ENCODE measurements at regions not wholly inside any gene's neighbourhood (a gene's known extent, or its start where the extent isn't known, plus 50 kb on each side); places are given as distances from the start of the nearest gene placed in this dataset.

DNA sequence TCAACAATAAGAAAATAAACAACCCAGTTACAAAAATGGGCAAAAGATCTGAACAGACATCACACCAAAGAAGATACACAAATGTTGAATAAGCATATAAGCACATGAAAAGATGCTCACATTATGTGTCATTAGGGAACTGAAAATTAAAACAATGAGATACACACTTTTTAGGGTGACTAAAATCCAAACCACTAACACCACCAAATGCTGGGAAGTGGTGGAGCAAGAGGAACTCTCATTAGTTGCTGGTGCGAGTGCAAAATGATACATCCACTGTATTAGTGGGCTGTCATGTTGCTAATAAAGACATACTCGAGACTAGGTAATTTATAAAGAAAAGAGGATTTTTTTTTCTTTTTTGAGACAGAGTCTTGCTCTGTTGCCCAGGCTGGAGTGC lies 329.1 kb downstream of the TMEM38B start:
- TF ChIP-seq, protein P1, sequence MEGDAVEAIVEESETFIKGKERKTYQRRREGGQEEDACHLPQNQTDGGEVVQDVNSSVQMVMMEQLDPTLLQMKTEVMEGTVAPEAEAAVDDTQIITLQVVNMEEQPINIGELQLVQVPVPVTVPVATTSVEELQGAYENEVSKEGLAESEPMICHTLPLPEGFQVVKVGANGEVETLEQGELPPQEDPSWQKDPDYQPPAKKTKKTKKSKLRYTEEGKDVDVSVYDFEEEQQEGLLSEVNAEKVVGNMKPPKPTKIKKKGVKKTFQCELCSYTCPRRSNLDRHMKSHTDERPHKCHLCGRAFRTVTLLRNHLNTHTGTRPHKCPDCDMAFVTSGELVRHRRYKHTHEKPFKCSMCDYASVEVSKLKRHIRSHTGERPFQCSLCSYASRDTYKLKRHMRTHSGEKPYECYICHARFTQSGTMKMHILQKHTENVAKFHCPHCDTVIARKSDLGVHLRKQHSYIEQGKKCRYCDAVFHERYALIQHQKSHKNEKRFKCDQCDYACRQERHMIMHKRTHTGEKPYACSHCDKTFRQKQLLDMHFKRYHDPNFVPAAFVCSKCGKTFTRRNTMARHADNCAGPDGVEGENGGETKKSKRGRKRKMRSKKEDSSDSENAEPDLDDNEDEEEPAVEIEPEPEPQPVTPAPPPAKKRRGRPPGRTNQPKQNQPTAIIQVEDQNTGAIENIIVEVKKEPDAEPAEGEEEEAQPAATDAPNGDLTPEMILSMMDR (IDR thresholded peaks at IDR 0.05) = no peak
- no peak for TF ChIP-seq POLR2A (IDR thresholded peaks at IDR 0.05)

All from lower leg skin (tissue), 3 donors.